Limb (tissue), 2 donors: ENCODE measurements at regions not wholly inside any gene's neighbourhood (a gene's known extent, or its start where the extent isn't known, plus 50 kb on each side); places are given as distances from the start of the nearest gene placed in this dataset.
A peak's percentile ranks its signal among the peaks of the same experiment; 100 is the strongest.
"Not testable (repeated sequence)": the region's sequence is repeated elsewhere in the genome, so short reads cannot be mapped to it uniquely, and the experiment has no call there.

Experiments used
- DNase-seq, 2 donors: peaks; one replicate each; pipeline ENCODE4 v3.0.0-alpha.2; 2016; ENCODE audit errors: extremely low spot score in 2 of 2

DNA sequence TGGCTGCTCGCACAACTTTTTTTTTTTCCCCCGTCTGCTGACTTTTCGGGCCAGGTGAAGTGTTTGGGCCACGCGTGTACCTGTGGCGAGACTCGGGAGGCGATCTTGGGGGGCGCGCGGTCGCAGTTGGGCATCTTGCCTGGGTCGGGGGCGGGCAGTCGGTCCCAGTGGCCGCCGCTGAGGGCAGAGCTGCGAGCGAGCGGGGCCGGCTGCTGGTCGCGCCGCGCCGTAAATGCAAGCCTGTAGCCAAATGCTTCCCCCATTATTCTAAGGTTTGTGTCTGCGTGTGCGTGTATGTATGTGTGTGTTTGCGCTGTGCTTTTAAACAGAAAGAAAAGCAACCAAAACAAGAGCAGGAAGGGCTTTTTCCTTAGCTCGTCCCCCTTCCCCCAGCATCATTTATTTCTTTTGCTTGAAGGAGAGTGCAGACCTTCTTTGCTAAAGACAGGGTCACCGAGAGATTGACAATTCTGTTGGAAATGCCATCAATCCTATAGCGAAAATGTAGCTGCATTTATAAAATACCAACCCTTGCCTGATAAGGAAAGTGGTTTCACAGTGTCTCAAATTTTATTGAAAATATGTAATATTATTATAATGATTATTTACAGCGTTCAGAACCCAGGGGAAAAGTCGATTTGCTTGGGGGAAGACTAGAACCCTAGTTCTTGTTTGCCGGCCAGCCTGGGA, 143.2 kb upstream of the ZNF536 start:
- peak; percentile 15 to 61 for DNase-seq

- peak; percentile 21 to 53 for DNase-seq
Observed at GRCh38 chr19:30229525-30230174, 142.5 kb upstream of the ZNF536 start.

GRCh38 chr19:30231408-30232318, 140.5 kb upstream of the ZNF536 start:
- no peak for DNase-seq

DNA sequence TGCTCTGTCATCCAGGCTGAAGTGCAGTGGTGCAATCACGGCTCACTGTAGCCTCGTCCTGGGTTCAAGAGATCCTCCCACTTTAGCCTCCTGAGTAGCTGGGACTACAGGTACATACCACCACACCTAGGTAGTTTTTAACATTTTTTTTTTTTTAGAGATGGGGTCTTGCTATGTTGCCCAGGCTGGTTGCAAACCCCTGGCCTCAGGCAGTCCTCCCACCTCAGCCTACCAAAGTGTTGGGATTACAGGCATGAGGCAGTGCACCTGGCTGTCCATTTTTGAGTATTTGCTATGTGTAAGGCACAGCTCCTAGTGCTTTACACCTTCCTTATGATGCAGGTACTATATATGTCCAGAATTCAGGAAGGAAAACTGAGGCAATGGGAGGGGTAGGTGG, 138.8 kb upstream of the ZNF536 start:
- DNase-seq, result no peak

DNA sequence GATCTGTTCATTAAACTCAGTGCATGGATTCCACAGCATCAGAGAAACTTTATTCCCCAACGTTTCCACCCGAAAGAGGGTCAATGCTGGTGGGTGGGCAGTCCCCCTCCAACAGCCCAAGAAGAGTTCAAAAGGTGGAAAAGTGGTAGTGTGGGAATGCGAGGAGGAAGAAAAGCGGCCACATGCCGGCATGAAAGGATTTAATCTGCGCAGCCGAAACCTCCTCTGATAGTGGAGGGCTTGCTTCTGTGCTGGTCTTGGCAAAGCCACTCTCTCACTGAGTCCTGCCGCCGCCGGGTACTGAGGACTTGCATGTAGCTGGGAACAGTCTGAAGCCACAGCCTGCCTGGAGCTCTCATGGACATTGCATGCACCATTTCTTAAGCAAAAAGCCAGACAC, 136.2 kb upstream of the ZNF536 start:
- DNase-seq, result peak in 1 of 2 donors; percentile 53

DNA sequence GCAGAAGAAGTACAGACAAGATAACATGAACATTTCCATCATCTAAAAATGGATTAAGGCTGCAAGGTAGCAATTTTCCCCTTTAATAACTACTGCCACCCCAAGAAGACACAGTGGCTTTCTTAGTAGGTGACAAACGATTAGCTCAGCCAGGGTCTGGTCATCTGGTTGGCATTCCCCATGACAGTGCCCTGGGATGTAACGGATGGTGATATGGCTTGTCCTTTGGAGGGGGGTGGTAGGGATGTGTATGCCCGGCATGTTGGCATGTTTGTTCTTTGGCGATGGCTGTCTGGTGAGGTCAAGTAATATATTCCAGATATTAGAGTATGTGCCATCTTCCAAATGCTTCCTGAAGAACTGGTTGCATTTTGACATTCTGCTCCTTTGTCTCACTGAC, 135.6 kb upstream of the ZNF536 start:
- DNase-seq, result no peak

DNA sequence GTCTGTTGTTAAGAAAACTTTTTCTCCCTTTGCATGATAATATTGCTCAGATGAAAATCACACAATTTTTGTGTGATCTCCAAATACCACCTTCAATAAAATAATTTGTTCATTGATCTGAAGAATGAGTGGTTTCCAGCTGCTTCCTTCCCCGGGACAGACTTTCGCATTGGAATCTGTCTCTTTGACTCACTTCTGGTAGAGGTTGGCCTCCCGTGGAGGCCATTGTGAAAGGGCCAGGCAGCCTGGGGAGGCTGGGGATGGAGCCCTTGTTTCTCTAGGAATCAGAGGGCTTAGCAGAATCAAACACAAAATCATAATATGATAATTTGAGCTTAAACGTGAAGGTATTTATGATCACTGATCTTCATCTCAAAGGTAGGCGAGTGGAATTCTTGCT, 135.0 kb upstream of the ZNF536 start:
- DNase-seq, result no peak

GRCh38 chr19:30240904-30241695, 131.1 kb upstream of the ZNF536 start:
- DNase-seq, result no peak

- no peak for DNase-seq
Observed at GRCh38 chr19:30244533-30244932, 127.7 kb upstream of the ZNF536 start.

- DNase-seq, result no peak
Observed at GRCh38 chr19:30245401-30246039, 126.7 kb upstream of the ZNF536 start.

GRCh38 chr19:30249911-30250310, 122.3 kb upstream of the ZNF536 start:
- DNase-seq, result no peak

GRCh38 chr19:30252214-30252613, 120.0 kb upstream of the ZNF536 start:
- no peak for DNase-seq

DNA sequence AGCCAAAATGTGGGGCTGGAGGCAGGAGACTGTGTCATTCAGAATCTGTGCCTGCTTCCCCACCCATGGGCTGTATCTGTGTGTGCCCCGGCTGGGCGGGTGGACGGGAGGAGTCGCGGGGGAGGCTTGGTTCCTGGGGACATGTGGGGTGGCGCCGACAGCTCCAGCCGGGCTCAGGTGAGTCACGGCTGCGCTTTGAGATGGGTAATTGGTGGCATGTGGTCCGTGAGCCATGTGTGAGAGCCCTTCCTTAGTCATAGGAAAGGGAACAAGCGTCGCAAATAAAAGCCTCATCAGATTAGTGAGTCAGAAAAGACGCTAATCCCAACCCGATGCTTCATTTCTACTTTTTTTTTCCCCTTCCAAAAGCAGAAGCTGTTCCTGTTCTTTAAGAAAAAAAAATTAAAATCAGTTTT, 118.6 kb upstream of the ZNF536 start:
- no peak for DNase-seq

DNA sequence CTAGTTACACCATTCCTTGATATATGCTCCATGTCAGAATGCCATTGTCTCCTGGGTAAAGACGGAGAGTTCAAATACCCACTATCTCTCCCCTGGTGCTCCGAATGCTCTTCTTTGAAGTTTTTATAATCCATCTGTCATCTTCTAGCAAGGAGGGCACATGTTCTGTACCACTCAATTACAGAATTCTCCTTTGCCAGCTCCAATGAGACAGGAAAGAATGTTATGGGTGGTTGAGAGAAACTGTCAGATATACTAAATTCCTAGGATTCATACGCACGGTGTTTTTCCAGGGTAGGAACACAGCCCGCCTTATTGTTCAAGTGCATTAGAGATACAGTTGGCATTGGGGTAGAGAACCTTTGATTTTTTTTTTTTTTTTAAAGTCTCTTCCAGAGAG, 118.0 kb upstream of the ZNF536 start:
- no peak for DNase-seq

- no peak for DNase-seq
Observed at GRCh38 chr19:30254789-30255188, 117.4 kb upstream of the ZNF536 start.

DNA sequence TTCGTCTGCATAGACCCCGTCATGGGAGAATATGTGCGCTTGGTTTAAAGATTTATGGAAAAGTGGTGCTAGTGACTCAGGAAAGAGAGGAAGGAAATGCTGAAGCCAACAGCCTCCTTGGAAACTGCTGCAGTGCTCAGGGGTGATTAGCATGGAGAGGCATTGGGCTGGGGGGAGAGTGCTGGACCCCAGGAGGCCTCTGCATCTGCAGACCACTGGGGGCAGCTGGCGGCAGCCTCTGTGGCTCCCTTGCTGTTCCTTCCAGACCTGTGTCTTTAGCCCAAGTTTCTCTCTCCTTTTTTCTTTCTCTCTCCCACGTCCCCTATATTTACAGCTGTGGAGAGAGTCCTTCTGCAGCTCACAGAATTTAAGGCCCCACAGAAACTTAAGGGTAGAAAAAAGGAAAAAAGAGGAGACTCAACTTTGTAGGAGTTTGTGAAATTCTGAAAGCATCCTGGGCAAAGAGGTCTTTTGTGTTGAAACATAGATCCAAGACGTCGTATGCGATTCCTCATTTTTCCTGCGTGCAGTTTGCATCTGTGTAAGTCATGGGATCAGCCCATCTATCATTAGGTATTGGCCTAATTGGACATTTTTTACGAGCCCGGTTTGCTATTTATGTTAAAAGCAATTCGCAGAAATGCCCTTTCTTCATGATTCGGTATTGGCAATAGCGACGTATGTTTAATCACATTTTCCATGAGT, 116.2 kb upstream of the ZNF536 start:
- no peak for DNase-seq

DNA sequence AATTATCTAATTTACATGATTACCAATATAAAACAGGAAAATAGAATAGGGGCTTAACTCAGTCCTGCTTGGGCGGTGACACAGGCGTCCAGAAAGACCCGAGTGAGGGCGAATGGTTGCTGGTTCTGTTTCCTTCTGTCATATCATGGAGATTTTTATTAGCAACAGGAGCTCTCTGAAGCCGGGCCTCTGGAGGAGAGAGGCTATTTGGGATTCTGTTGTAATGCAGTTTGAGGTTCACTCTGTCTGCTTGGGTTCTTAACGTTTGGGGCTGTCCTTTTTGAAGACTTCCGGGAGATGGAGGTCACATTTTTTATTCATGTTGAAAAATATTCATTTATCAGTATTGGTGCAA, 115.7 kb upstream of the ZNF536 start:
- no peak for DNase-seq

GRCh38 chr19:30263830-30264381, 108.3 kb upstream of the ZNF536 start:
- DNase-seq, result no peak

GRCh38 chr19:30265918-30266317, 106.3 kb upstream of the ZNF536 start:
- DNase-seq, result not testable (repeated sequence)

DNA sequence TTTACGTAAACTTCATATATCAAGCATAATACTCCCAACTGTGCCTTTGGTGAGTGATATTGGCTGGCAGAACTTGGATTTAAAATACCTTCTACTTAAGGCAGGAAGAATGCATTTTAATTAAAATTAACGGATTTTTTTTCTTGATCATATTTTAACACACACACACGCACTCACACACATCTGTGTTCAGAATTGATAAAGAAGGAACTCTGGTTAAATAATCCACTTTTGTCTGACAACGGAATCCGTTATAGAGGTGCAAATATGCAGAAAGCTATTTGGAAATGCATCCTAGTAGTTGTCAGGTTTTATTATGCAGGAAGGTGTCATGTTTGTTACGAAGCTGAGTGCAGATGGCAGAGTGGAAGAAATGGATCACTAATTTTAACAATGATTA, 105.5 kb upstream of the ZNF536 start:
- DNase-seq, result no peak
